Suppressor macrophage treated with lipopolysaccharide for 1 hour (primary cell): ENCODE measurements at regions not wholly inside any gene's neighbourhood (a gene's known extent, or its start where the extent isn't known, plus 50 kb on each side); places are given as distances from the start of the nearest gene placed in this dataset.

Experiments used
- DNase-seq, 3 donors: peaks; one replicate each; pipeline ENCODE4 v3.0.0-alpha.2; 2020 to 2022

- no peak for DNase-seq
Observed at GRCh38 chr20:52859156-52859876, 112.8 kb upstream of the TSHZ2 start.

DNA sequence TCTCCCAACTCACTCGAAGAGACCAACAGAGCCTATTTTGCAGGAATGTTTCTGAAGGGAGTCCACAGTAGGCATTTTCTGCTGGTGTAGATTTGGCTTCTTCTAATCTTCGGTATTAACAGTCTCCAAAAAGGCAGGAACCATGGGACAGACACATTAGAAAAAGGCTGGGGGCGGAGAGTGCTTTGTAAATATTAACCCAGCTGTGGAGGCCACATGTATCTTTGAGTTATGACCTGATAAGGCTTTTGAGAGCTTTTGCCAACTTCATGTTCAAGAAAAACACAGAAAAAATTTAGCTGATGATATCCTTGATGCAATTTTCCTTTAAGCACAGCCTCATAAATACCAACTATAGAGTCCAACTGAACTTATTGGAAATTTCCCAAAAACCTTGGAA lies 119.4 kb upstream of the TSHZ2 start:
- no peak for DNase-seq

DNA sequence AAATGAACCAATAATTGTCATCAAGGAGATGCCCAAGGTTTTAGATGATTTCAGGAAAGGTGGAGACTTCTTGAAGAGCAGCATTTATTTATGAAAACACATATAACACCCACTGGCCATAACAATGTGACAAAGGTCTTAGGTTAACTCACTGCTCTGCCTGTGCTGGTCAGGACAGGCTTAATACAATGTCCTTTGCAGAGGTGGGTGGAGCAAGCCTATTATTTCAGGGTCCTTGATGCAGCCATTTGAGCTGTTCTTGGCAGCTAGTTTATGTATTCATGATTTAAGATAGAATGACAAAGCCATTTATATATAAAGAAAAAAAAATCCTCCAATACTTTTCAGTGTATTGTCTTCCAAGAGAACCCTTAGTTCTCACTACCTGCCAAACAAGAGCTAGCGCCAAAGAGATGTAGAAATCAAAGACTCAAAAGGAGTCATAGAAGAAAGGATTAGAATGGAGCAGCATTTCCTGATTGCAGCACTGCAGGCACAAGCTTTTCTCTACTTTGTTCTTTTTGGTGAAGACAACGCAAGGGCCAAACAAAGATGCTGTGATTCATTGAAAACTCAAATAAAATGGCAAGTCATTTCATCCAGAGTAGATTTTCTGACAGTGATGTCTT lies 124.3 kb upstream of the TSHZ2 start:
- no peak for DNase-seq

GRCh38 chr20:52847029-52847660 lies 125.0 kb upstream of the TSHZ2 start:
- DNase-seq, result no peak

DNA sequence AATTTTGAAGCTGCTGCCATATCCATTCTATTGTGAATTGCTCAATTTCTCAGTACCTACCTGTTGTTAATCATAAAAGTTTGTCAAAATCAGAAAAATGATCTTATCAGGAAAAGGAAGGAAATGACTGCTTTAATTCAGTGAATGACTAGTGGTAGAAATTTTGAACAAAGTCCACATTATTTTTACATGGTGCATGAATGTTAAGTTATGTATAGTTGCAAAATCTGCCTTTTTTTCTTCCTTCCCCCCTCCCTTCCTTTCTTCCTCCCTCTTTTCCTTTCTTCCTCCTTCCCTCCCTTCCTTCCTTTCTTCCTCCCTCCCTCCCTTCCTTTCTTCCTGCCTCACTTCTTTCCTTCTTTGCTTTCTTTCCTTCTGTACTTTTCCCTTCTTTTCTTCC lies 127.1 kb upstream of the TSHZ2 start:
- DNase-seq, result no peak

GRCh38 chr20:52843425-52843824 lies 128.7 kb upstream of the TSHZ2 start:
- DNase-seq, result no peak

- no peak for DNase-seq
Observed at GRCh38 chr20:52841003-52841402, 131.2 kb upstream of the TSHZ2 start.

GRCh38 chr20:52840041-52840440 lies 132.1 kb upstream of the TSHZ2 start:
- no peak for DNase-seq

DNA sequence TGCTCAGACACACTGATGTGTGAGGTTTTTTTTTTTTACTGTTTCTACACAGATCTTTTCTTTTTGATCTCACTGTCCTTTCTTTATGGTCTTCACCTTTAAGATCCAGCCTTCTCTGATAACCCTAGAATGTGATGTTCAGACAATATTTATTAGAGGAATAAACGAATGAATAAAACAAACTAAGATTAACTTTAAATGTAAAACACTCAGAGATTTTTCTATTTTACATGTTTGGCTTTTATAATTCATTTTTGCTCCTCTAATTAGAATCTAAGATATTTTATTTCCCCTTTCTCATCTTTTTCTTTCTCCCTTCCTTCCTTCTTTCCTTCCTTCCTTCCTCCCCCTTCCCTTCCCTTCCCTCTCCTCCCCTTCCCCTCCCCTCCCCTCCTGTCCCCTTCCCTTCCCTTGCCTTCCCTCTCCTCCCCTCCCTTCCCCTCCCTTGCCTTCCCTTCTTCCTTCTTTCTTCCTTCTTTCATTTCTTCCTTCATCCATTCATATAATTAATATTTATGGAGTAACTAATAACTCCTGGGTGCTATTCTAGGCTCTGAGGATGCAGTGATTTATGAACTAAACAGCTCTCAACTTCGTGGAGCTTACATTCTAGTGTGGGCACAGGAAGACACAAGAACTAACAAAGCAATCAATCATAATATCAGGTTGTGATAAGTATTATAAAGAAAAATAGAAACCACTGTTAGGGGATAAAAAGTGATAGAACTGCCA lies 133.5 kb upstream of the TSHZ2 start:
- no peak for DNase-seq

DNA sequence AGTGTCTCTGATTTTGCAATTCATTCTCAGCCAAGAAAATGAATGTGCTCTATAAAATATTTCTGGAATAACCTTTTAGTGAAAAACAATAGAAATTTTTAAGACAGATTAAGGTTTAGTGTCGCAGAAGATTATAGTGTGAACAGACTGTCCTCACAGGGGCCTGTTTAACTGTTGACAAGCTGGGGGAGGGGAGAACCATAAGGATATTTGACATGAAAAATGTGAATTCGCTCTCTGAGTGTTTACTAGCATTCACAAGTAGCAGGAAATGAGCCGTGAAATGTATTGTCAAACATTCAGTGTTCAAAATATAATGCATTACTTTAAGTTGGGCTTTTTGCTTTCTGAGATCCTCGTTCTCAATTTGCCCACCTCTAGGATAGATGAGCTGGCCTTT lies 134.8 kb upstream of the TSHZ2 start:
- DNase-seq, result no peak

DNA sequence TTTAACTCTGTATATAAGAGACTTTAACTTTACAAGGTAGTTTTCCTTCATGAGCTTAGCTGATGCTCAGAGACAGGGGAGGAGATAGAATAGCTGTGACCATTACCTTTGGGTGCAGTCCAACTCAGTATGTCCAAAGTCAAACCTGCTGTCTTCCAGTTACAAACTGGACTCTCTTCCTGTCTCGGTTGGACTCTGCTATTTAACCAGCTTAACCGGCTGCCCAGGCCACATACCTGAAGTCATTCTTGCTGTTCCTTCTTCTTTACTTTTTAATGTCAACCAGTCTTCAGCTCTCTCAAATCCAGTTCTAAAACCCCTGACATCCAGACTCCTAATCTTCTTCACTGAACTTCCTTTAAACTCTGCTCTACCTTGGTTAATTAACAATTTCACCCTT lies 138.3 kb upstream of the TSHZ2 start:
- DNase-seq, result no peak

DNA sequence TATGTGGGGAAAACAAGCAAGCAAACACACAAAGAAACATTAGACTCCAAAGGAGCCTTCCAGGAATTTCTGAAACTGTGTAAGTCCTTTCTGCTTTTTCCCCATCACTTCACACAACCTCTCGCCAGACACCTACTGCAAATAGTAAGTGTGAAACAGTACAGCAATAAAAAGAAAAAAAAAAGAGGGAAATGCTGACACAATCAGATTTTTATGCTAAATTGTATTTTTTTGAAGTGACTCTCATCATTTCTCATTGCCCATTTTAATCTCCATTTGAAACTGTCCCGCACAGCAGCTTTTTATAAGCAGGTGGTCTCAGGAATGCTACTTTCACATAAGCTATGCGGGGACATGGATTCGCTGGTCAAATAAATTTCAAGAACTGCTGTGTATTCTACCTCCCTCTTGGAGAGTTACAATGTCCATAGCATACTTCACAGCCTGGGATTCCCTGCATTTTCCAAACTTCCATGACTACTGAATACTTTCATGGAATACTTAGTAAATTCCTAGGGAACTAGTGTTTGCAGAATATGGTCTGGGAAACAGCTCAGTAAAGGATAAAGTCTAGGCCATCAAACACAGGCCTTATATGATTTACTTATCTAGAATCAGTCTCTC lies 139.9 kb upstream of the TSHZ2 start:
- no peak for DNase-seq

GRCh38 chr20:52830598-52830997 lies 141.6 kb upstream of the TSHZ2 start:
- no peak for DNase-seq

DNA sequence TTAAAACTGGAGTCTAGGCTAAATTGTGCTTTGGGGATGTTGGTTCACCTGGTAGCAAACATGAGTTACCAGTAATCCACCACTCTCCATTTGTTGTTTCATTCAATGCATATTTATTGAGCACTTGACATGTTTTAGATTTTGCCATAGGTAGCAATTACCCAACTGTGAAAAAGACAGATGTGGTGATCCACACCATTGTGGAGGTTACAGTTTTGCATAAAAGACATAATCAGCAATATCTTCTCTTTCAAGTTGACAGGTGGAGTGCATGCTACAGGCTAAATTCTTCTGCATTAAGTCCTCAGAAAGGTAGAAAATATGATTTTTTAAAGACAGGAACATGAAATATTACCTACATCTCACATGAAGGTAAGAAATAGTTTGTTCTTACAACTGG lies 143.0 kb upstream of the TSHZ2 start:
- no peak for DNase-seq

DNA sequence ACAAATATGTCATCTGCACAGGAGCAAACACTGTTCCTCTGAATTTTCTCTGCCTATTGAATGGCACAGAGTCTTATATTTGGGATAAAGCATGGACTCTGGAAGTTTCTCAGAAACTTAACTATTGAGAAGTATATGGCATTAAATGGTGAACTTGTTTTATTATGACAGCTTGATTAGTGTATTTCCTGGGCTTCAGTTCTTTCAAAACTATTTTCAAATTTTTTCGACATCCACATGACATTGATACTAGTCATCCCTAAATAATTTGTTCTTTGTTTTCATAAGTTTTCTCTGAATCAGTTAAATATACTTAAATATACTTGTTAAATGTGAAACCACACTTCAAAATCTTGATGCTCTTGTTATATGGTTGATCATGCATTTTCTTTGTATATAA lies 144.0 kb upstream of the TSHZ2 start:
- no peak for DNase-seq

DNA sequence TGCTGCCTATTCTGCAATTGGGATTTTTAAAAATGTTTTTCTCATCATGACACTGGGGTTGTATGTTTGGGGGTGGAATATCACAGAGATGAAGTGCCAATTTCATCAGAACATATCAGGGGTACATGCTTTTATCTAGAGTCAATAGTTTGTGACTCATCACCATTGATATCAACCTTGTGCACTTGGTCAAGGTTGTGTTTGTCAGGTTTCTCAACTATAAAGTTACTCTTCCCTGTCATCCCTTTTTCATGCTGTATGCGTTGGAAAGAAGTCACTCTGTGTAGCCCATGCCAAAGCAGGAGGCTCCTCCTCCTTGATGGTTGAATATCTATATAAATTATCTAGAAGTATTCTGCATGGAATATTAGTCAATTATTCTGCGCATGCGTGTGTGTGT lies 145.4 kb upstream of the TSHZ2 start:
- no peak for DNase-seq

GRCh38 chr20:52826321-52826720 lies 145.8 kb upstream of the TSHZ2 start:
- DNase-seq, result no peak

GRCh38 chr20:52824494-52825216 lies 147.5 kb upstream of the TSHZ2 start:
- DNase-seq, result no peak

DNA sequence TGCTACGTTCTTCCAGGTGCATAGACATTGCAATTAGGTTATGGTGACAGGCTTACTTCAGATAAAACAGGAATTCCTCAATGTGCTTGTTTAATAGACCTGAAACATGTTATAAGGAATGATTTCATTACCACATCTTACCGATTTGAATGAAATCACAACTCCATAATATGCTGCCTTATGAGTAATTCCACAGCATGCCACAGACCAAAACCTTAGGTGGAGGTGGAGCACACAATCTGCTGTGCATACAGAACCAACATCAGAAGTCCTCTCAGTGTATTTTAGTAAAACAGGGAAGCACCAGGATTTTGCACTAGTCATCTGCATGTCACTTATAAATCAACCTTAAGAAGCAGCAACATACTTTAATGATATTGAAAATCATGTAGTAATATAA lies 148.9 kb upstream of the TSHZ2 start:
- no peak for DNase-seq

- no peak for DNase-seq
Observed at GRCh38 chr20:52820641-52821292, 151.4 kb upstream of the TSHZ2 start.

- DNase-seq, result no peak
Observed at GRCh38 chr20:52818491-52818890, 153.7 kb upstream of the TSHZ2 start.

GRCh38 chr20:52817981-52818380 lies 154.2 kb upstream of the TSHZ2 start:
- DNase-seq, result no peak
